Left ventricle myocardium inferior (tissue), 1 donor: ENCODE measurements at regions not wholly inside any gene's neighbourhood (a gene's known extent, or its start where the extent isn't known, plus 50 kb on each side); places are given as distances from the start of the nearest gene placed in this dataset.
"Not testable (repeated sequence)": the region's sequence is repeated elsewhere in the genome, so short reads cannot be mapped to it uniquely, and the experiment has no call there.

Experiments used
- DNase-seq: peaks from one replicate; pipeline ENCODE4 v3.0.0-alpha.2; 2020
- H3K27ac ChIP-seq: fragments of 200-600 bp; replicated peaks from 2 replicates; pipeline ENCODE4 v1.8.0; 2021
- H3K27me3 ChIP-seq: fragments of 200-600 bp; 2 replicates; pipeline ENCODE4 v1.8.0; 2021; ENCODE audit warnings: low read depth
- H3K36me3 ChIP-seq: fragments of 200-600 bp; 2 replicates; pipeline ENCODE4 v1.8.0; 2021
- H3K4me1 ChIP-seq: fragments of 200-600 bp; 2 replicates; pipeline ENCODE4 v1.8.0; 2021
- H3K4me3 ChIP-seq: fragments of 200-600 bp; 2 replicates; pipeline ENCODE4 v1.8.0; 2021; ENCODE audit warnings: mild to moderate bottlenecking, moderate library complexity
- H3K9me3 ChIP-seq: fragments of 200-600 bp; replicated peaks from 2 replicates; pipeline ENCODE4 v1.8.0; 2021
- CTCF ChIP-seq: fragments of 200-600 bp; IDR thresholded peaks from 2 replicates; pipeline ENCODE4 v1.8.0; 2021; ENCODE audit warnings: antibody characterized with exemption, mild to moderate bottlenecking, borderline replicate concordance
- intact Hi-C: fragments of 100-400 bp; cut with micrococcal nuclease; formaldehyde crosslinking; loops from one replicate; pipeline ENCODE4 v1.11.0; 2022
- donor health status: DM: no; HTN: yes; CAD: no; lungs with severe emphysema.

GRCh38 chr2:88885679-88886416, 194.4 kb downstream of the RPIA start:
- no peak overlapping the region for H3K4me3 ChIP-seq
- intact Hi-C loops: no loop called here
- H3K27ac ChIP-seq: no peak overlapping the region
- no peak for TF ChIP-seq CTCF
- H3K9me3 ChIP-seq: no peaks in the 10 kb centered on the region
- H3K36me3 ChIP-seq: no peaks in the 10 kb centered on the region
- DNase-seq: no peak
- H3K27me3 ChIP-seq: peaks cover 28% of the 10 kb centered on the region
- no peaks in the 10 kb centered on the region for H3K4me1 ChIP-seq

GRCh38 chr2:88887466-88887865, 196.0 kb downstream of the RPIA start:
- H3K9me3 ChIP-seq, H3K36me3 ChIP-seq, H3K4me1 ChIP-seq, intact Hi-C loops, H3K4me3 ChIP-seq, DNase-seq, H3K27ac ChIP-seq: not testable (repeated sequence)
- peaks cover 35% of the 10 kb centered on the region for H3K27me3 ChIP-seq

- no peak for DNase-seq
- no peaks in the 10 kb centered on the region for H3K4me1 ChIP-seq
- no peak overlapping the region for H3K27ac ChIP-seq
- H3K27me3 ChIP-seq: peaks cover 46% of the 10 kb centered on the region
- no peak for TF ChIP-seq CTCF
- H3K36me3 ChIP-seq: no peaks in the 10 kb centered on the region
- intact Hi-C loops: no loop called here
- no peak overlapping the region for H3K4me3 ChIP-seq
- H3K9me3 ChIP-seq: no peaks in the 10 kb centered on the region
Measured at GRCh38 chr2:88892207-88892606, 200.7 kb downstream of the RPIA start.

- Histone ChIP-seq H3K4me1 (no peaks in the 10 kb centered on the region), H3K27ac (no peak overlapping the region), H3K36me3 (no peaks in the 10 kb centered on the region), H3K4me3 (no peak overlapping the region), H3K9me3 (no peaks in the 10 kb centered on the region), H3K27me3 (peaks cover 41% of the 10 kb centered on the region)
- no peak for DNase-seq
- no peak for TF ChIP-seq CTCF
- intact Hi-C loops: no loop called here
Measured at GRCh38 chr2:88892788-88893187, 201.3 kb downstream of the RPIA start.

GRCh38 chr2:88896971-88897370, 205.5 kb downstream of the RPIA start:
- Histone ChIP-seq H3K27me3 (peaks cover 58% of the 10 kb centered on the region), H3K4me3 (no peak overlapping the region), H3K27ac (no peak overlapping the region), H3K4me1 (no peaks in the 10 kb centered on the region), H3K9me3 (no peaks in the 10 kb centered on the region), H3K36me3 (no peaks in the 10 kb centered on the region)
- TF ChIP-seq CTCF: no peak
- intact Hi-C loops: no loop called here
- DNase-seq: no peak

- TF ChIP-seq CTCF: no peak
- intact Hi-C loops: no loop called here
- peaks cover 61% of the 10 kb centered on the region for H3K27me3 ChIP-seq
- H3K36me3 ChIP-seq: no peaks in the 10 kb centered on the region
- no peak for DNase-seq
- H3K9me3 ChIP-seq: no peaks in the 10 kb centered on the region
- H3K4me3 ChIP-seq: no peak overlapping the region
- no peak overlapping the region for H3K27ac ChIP-seq
- H3K4me1 ChIP-seq: no peaks in the 10 kb centered on the region
Measured at GRCh38 chr2:88897715-88898114, 206.2 kb downstream of the RPIA start.
